ENCODE measurements at regions not wholly inside any gene's neighbourhood (a gene's known extent, or its start where the extent isn't known, plus 50 kb on each side); places are given as distances from the start of the nearest gene placed in this dataset.
A peak's percentile ranks its signal among the peaks of the same experiment; 100 is the strongest.

GRCh38 chr17:77893144-77894044 is 65.1 kb upstream of the TNRC6C start:
- peaks cover 17% of the 10 kb centered on the region for H3K27me3 ChIP-seq (ENCODE audit: insufficient read depth, poor library complexity, severe bottlenecking)
- DNase-seq (ENCODE audit: low spot score) (peak; percentile 37), ATAC-seq (ENCODE audit: low read depth) (no peak)
- H3K9me3 ChIP-seq (ENCODE audit: severe bottlenecking): no peaks in the 10 kb centered on the region
- no peaks in the 10 kb centered on the region for H3K36me3 ChIP-seq (ENCODE audit: low read depth)
- no peak overlapping the region for H3K4me3 ChIP-seq (ENCODE audit: severe bottlenecking)
- no peaks in the 10 kb centered on the region for H3K4me1 ChIP-seq (ENCODE audit: insufficient read depth, poor library complexity, severe bottlenecking)
- no peak overlapping the region for H3K27ac ChIP-seq (ENCODE audit: poor library complexity, severe bottlenecking)
- no peak for TF ChIP-seq CTCF (IDR thresholded peaks at IDR 0.05; ENCODE audit: poor library complexity, severe bottlenecking)

- TF ChIP-seq CTCF (IDR thresholded peaks at IDR 0.05; ENCODE audit: poor library complexity, severe bottlenecking): no peak
- no peaks in the 10 kb centered on the region for H3K36me3 ChIP-seq (ENCODE audit: low read depth)
- no peaks in the 10 kb centered on the region for H3K9me3 ChIP-seq (ENCODE audit: severe bottlenecking)
- peaks cover 17% of the 10 kb centered on the region for H3K27me3 ChIP-seq (ENCODE audit: insufficient read depth, poor library complexity, severe bottlenecking)
- peak; percentile 47 for DNase-seq (ENCODE audit: low spot score)
- no peak overlapping the region for H3K4me3 ChIP-seq (ENCODE audit: severe bottlenecking)
- no peak for ATAC-seq (ENCODE audit: low read depth)
- H3K4me1 ChIP-seq (ENCODE audit: insufficient read depth, poor library complexity, severe bottlenecking): no peaks in the 10 kb centered on the region
- no peak overlapping the region for H3K27ac ChIP-seq (ENCODE audit: poor library complexity, severe bottlenecking)
These were observed 64.2 kb upstream of the TNRC6C start for GRCh38 chr17:77894126-77894956.

- Histone ChIP-seq H3K36me3 (ENCODE audit: low read depth) (no peaks in the 10 kb centered on the region), H3K4me3 (ENCODE audit: severe bottlenecking) (no peak overlapping the region), H3K27me3 (ENCODE audit: insufficient read depth, poor library complexity, severe bottlenecking) (peaks cover 48% of the 10 kb centered on the region), H3K4me1 (ENCODE audit: insufficient read depth, poor library complexity, severe bottlenecking) (no peaks in the 10 kb centered on the region), H3K27ac (ENCODE audit: poor library complexity, severe bottlenecking) (no peak overlapping the region), H3K9me3 (ENCODE audit: severe bottlenecking) (no peaks in the 10 kb centered on the region)
- DNase-seq (ENCODE audit: low spot score): peak; percentile 16
- TF ChIP-seq CTCF (IDR thresholded peaks at IDR 0.05; ENCODE audit: poor library complexity, severe bottlenecking): no peak
- ATAC-seq (ENCODE audit: low read depth): no peak
These were observed 60.7 kb upstream of the TNRC6C start for GRCh38 chr17:77897741-77898301.

GRCh38 chr17:77898521-77899434 is 59.7 kb upstream of the TNRC6C start:
- H3K9me3 ChIP-seq (ENCODE audit: severe bottlenecking): no peaks in the 10 kb centered on the region
- no peaks in the 10 kb centered on the region for H3K4me1 ChIP-seq (ENCODE audit: insufficient read depth, poor library complexity, severe bottlenecking)
- H3K27ac ChIP-seq (ENCODE audit: poor library complexity, severe bottlenecking): no peak overlapping the region
- ATAC-seq (ENCODE audit: low read depth): no peak
- no peaks in the 10 kb centered on the region for H3K36me3 ChIP-seq (ENCODE audit: low read depth)
- TF ChIP-seq CTCF (IDR thresholded peaks at IDR 0.05; ENCODE audit: poor library complexity, severe bottlenecking): no peak
- no peak for DNase-seq (ENCODE audit: low spot score)
- peaks cover 50% of the 10 kb centered on the region for H3K27me3 ChIP-seq (ENCODE audit: insufficient read depth, poor library complexity, severe bottlenecking)
- H3K4me3 ChIP-seq (ENCODE audit: severe bottlenecking): no peak overlapping the region

Data from RWPE2 (cell line).